ENCODE measurements at regions not wholly inside any gene's neighbourhood (a gene's known extent, or its start where the extent isn't known, plus 50 kb on each side); places are given as distances from the start of the nearest gene placed in this dataset.

DNA sequence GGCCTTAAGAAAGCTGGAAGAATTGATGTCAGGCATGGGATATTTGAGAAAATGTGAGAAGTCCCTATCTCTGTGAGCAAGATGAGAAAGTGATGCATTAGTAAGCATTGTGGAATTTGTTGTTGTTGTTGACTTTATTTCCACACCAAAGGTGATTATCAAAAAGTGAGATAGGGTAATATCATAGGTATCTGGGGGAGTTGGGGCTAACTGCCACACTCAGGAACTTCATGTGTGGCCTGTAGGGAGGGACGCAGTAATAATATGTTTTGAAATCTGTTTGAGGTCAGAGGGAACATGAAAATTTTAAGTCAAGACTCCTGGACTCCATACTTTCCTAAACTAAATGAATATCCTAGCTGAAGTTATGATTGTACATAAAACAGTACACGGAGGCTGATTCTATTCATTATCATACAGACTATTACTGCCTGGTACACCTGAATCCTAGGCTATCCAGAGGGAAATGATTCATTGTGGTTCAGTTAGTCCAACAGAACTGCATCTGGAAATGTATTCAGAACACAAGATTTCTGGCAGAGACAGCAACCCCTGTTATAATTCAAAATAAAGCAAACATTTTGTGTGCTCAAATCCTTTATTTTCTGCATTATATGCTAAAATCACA lies 304.8 kb downstream of the CPS1 start:
- TF ChIP-seq RAD21 (IDR thresholded peaks at IDR 0.05; ENCODE audit: low read depth) (no peak), EZH2 (IDR thresholded peaks at IDR 0.05) (no peak), POLR2A (IDR thresholded peaks at IDR 0.05; ENCODE audit: borderline replicate concordance, extremely low read depth, insufficient read depth, insufficient read length) (no peak), POLR2AphosphoS5 (IDR thresholded peaks at IDR 0.05; ENCODE audit: low read depth, low read length) (no peak), CEBPB (IDR thresholded peaks at IDR 0.05; ENCODE audit: low read depth) (no peak)
- TF ChIP-seq, protein P1, sequence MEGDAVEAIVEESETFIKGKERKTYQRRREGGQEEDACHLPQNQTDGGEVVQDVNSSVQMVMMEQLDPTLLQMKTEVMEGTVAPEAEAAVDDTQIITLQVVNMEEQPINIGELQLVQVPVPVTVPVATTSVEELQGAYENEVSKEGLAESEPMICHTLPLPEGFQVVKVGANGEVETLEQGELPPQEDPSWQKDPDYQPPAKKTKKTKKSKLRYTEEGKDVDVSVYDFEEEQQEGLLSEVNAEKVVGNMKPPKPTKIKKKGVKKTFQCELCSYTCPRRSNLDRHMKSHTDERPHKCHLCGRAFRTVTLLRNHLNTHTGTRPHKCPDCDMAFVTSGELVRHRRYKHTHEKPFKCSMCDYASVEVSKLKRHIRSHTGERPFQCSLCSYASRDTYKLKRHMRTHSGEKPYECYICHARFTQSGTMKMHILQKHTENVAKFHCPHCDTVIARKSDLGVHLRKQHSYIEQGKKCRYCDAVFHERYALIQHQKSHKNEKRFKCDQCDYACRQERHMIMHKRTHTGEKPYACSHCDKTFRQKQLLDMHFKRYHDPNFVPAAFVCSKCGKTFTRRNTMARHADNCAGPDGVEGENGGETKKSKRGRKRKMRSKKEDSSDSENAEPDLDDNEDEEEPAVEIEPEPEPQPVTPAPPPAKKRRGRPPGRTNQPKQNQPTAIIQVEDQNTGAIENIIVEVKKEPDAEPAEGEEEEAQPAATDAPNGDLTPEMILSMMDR (IDR thresholded peaks at IDR 0.05 in 2 of 3, conservative IDR thresholded peaks at IDR 0.05 in 1 of 3; ENCODE audit: borderline replicate concordance in 1 of 3, insufficient read depth in 1 of 3, low read depth in 2 of 3, low read length in 2 of 3) = no peak
- TF ChIP-seq, protein P2, sequence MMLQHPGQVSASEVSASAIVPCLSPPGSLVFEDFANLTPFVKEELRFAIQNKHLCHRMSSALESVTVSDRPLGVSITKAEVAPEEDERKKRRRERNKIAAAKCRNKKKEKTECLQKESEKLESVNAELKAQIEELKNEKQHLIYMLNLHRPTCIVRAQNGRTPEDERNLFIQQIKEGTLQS (IDR thresholded peaks at IDR 0.05) = no peak
- TF ChIP-seq, protein P3, sequence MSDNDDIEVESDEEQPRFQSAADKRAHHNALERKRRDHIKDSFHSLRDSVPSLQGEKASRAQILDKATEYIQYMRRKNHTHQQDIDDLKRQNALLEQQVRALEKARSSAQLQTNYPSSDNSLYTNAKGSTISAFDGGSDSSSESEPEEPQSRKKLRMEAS (IDR thresholded peaks at IDR 0.05) = no peak

Data from HCT116 (cell line).